ENCODE measurements at regions not wholly inside any gene's neighbourhood (a gene's known extent, or its start where the extent isn't known, plus 50 kb on each side); places are given as distances from the start of the nearest gene placed in this dataset.

DNA sequence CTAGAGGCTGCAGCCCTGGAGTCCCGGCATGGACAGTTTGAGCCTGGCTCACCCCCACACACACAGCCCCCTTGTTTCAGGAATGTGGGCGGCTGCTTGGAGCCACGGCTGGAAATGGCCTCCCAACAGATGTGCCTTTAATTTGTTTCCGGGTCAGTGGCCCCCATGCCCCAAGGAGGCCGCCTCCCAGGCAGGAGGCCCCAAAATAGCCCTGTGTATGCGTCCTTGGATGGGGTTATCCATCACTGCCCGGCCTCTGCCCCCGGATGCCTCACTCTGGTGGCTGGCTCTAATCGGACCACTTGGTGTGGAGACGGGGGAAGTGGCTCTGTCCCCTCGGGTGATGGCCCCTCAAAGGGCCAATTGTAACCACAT is 151.9 kb upstream of the MYCN start:
- Histone ChIP-seq H3K4me2 (ENCODE audit: low read depth, low read length) (no peak overlapping the region), H3K4me1 (ENCODE audit: low read length) (no peaks in the 10 kb centered on the region), H3F3A (ENCODE audit: insufficient read depth, low read length) (no peaks in the 10 kb centered on the region), H3K9me3 (replicated peaks; ENCODE audit: insufficient read depth, low read length) (no peaks in the 10 kb centered on the region), H2AFZ (ENCODE audit: low read length) (no peak overlapping the region), H3K9ac (ENCODE audit: low read length) (no peak overlapping the region), H3K36me3 (replicated peaks; ENCODE audit: insufficient read depth, low read length) (no peaks in the 10 kb centered on the region), H3K27me3 (replicated peaks; ENCODE audit: insufficient read depth, low read length) (no peaks in the 10 kb centered on the region), H3K79me2 (ENCODE audit: low read length) (no peaks in the 10 kb centered on the region), H3K4me3 (ENCODE audit: low read length) (no peak overlapping the region), H4K20me1 (ENCODE audit: insufficient read depth, low read length) (no peaks in the 10 kb centered on the region), H3K9me2 (replicated peaks; ENCODE audit: insufficient read depth, low read length) (no peaks in the 10 kb centered on the region), H3K27ac (ENCODE audit: low read length) (no peak overlapping the region)
- TF ChIP-seq EZH2 (optimal IDR thresholded peaks at IDR 0.05; ENCODE audit: low read depth, low read length) (no peak), EZH2phosphoT487 (IDR thresholded peaks at IDR 0.05; ENCODE audit: low read length) (no peak)
- TF ChIP-seq, protein P1, sequence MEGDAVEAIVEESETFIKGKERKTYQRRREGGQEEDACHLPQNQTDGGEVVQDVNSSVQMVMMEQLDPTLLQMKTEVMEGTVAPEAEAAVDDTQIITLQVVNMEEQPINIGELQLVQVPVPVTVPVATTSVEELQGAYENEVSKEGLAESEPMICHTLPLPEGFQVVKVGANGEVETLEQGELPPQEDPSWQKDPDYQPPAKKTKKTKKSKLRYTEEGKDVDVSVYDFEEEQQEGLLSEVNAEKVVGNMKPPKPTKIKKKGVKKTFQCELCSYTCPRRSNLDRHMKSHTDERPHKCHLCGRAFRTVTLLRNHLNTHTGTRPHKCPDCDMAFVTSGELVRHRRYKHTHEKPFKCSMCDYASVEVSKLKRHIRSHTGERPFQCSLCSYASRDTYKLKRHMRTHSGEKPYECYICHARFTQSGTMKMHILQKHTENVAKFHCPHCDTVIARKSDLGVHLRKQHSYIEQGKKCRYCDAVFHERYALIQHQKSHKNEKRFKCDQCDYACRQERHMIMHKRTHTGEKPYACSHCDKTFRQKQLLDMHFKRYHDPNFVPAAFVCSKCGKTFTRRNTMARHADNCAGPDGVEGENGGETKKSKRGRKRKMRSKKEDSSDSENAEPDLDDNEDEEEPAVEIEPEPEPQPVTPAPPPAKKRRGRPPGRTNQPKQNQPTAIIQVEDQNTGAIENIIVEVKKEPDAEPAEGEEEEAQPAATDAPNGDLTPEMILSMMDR (IDR thresholded peaks at IDR 0.05; ENCODE audit: low read length), result no peak
- no peak for DNase-seq

DNA sequence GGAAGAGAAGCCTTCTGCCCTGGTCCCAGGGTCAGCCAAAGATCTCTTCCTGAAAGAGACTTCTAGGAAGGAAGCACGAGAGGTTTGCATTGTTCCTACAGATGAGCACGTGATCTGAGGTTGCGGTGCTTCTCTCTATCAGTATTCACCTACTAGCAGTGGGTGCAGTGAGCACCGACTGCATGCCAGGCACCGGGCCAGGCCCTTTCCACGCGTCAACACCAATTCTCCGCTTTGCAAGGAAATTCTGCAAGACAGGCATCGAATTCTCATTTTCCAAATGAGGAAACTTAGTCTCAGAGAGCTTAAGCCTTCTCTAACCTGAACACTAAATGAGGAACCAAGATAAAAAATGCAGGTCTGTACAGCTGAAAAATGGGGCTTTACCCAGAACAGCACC is 151.5 kb upstream of the MYCN start:
- no peak for TF ChIP-seq EZH2phosphoT487 (IDR thresholded peaks at IDR 0.05; ENCODE audit: low read length)
- TF ChIP-seq EZH2 (optimal IDR thresholded peaks at IDR 0.05; ENCODE audit: low read depth, low read length), result no peak
- TF ChIP-seq, protein P1 (IDR thresholded peaks at IDR 0.05; ENCODE audit: low read length), result no peak
- H3K9me2 ChIP-seq (replicated peaks; ENCODE audit: insufficient read depth, low read length), result no peaks in the 10 kb centered on the region
- H3K36me3 ChIP-seq (replicated peaks; ENCODE audit: insufficient read depth, low read length), result no peaks in the 10 kb centered on the region
- DNase-seq, result no peak
- no peak overlapping the region for H2AFZ ChIP-seq (ENCODE audit: low read length)
- H3K27me3 ChIP-seq (replicated peaks; ENCODE audit: insufficient read depth, low read length), result no peaks in the 10 kb centered on the region
- H3K27ac ChIP-seq (ENCODE audit: low read length), result no peak overlapping the region
- no peak overlapping the region for H3K4me3 ChIP-seq (ENCODE audit: low read length)
- no peaks in the 10 kb centered on the region for H3F3A ChIP-seq (ENCODE audit: insufficient read depth, low read length)
- no peaks in the 10 kb centered on the region for H3K4me1 ChIP-seq (ENCODE audit: low read length)
- H3K79me2 ChIP-seq (ENCODE audit: low read length), result no peaks in the 10 kb centered on the region
- H3K4me2 ChIP-seq (ENCODE audit: low read depth, low read length), result no peak overlapping the region
- H4K20me1 ChIP-seq (ENCODE audit: insufficient read depth, low read length), result no peaks in the 10 kb centered on the region
- no peaks in the 10 kb centered on the region for H3K9me3 ChIP-seq (replicated peaks; ENCODE audit: insufficient read depth, low read length)
- no peak overlapping the region for H3K9ac ChIP-seq (ENCODE audit: low read length)

DNA sequence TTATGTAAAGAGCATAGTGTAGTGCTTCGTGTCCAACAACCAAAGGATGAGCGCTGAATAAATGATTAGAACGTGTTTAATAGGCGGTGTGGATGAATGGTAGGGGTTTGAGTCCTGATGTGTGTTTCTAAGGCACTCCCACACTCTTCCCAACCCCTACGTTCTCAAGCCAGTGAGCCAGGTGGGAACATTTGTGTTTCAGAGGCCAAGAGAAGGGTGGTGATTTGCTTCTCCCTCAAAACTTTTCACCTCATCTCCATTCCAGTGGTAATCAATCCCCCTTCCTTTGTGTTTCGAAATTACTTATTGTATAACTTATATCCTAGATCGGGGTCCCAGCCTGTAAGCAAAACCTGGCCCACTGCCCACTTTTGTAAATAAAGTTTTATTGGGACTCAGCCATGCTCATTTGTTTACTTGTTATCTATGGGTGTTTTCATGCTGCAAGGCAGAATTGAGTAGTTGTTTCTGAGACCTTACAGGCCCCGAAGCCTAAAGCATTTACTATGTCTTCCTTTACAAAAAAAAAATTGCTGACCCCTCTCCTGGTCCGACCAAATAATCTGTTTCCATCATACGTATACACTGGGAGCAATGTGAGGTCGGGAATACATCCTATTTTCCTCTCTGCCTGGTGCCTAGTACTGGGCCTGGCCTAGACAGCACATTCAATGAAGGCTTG is 150.8 kb upstream of the MYCN start:
- H3K4me2 ChIP-seq (ENCODE audit: low read depth, low read length), result no peak overlapping the region
- H3F3A ChIP-seq (ENCODE audit: insufficient read depth, low read length), result no peaks in the 10 kb centered on the region
- no peak overlapping the region for H3K4me3 ChIP-seq (ENCODE audit: low read length)
- no peaks in the 10 kb centered on the region for H3K36me3 ChIP-seq (replicated peaks; ENCODE audit: insufficient read depth, low read length)
- no peaks in the 10 kb centered on the region for H3K79me2 ChIP-seq (ENCODE audit: low read length)
- H3K27me3 ChIP-seq (replicated peaks; ENCODE audit: insufficient read depth, low read length), result no peaks in the 10 kb centered on the region
- H3K27ac ChIP-seq (ENCODE audit: low read length), result no peak overlapping the region
- no peaks in the 10 kb centered on the region for H4K20me1 ChIP-seq (ENCODE audit: insufficient read depth, low read length)
- no peak overlapping the region for H2AFZ ChIP-seq (ENCODE audit: low read length)
- DNase-seq, result no peak
- TF ChIP-seq EZH2 (optimal IDR thresholded peaks at IDR 0.05; ENCODE audit: low read depth, low read length), result no peak
- TF ChIP-seq, protein P1 (IDR thresholded peaks at IDR 0.05; ENCODE audit: low read length), result no peak
- no peak for TF ChIP-seq EZH2phosphoT487 (IDR thresholded peaks at IDR 0.05; ENCODE audit: low read length)
- H3K4me1 ChIP-seq (ENCODE audit: low read length), result no peaks in the 10 kb centered on the region
- H3K9me2 ChIP-seq (replicated peaks; ENCODE audit: insufficient read depth, low read length), result no peaks in the 10 kb centered on the region
- H3K9me3 ChIP-seq (replicated peaks; ENCODE audit: insufficient read depth, low read length), result no peaks in the 10 kb centered on the region
- H3K9ac ChIP-seq (ENCODE audit: low read length), result no peak overlapping the region
